ENCODE measurements at regions not wholly inside any gene's neighbourhood (a gene's known extent, or its start where the extent isn't known, plus 50 kb on each side); places are given as distances from the start of the nearest gene placed in this dataset.

GRCh38 chr1:219445864-219446263 lies 167.0 kb downstream of the ZC3H11B start:
- no peaks in the 10 kb centered on the region for H4K20me1 ChIP-seq (ENCODE audit: low read depth, low read length)
- H3K4me3 ChIP-seq (ENCODE audit: insufficient read depth, low read length, poor library complexity, severe bottlenecking) = no peak overlapping the region
- no peaks in the 10 kb centered on the region for H3K9me3 ChIP-seq (ENCODE audit: insufficient read depth, low read length)
- H3K36me3 ChIP-seq (ENCODE audit: low read length) = no peaks in the 10 kb centered on the region
- H3F3A ChIP-seq (ENCODE audit: insufficient read depth) = no peaks in the 10 kb centered on the region
- H3K27ac ChIP-seq (ENCODE audit: low read depth, low read length) = no peak overlapping the region
- no peak overlapping the region for H3K4me2 ChIP-seq (ENCODE audit: low read depth, low read length, poor library complexity, severe bottlenecking)
- H3K79me2 ChIP-seq (ENCODE audit: insufficient read depth, low read length) = no peaks in the 10 kb centered on the region
- no peak overlapping the region for H3K9ac ChIP-seq (ENCODE audit: low read length)
- no peak overlapping the region for H2AFZ ChIP-seq (ENCODE audit: low read depth, low read length, severe bottlenecking)
- H3K9me2 ChIP-seq (replicated peaks; ENCODE audit: insufficient read depth, low read length) = no peaks in the 10 kb centered on the region
- TF ChIP-seq EZH2phosphoT487 (conservative IDR thresholded peaks at IDR 0.05; ENCODE audit: low read length) = no peak
- no peaks in the 10 kb centered on the region for H3K27me3 ChIP-seq (ENCODE audit: low read length)

- Histone ChIP-seq H3K79me2 (ENCODE audit: insufficient read depth, low read length) (no peaks in the 10 kb centered on the region), H3K36me3 (ENCODE audit: low read length) (no peaks in the 10 kb centered on the region), H3K9ac (ENCODE audit: low read length) (no peak overlapping the region), H3K27me3 (ENCODE audit: low read length) (no peaks in the 10 kb centered on the region), H4K20me1 (ENCODE audit: low read depth, low read length) (no peaks in the 10 kb centered on the region), H3F3A (ENCODE audit: insufficient read depth) (no peaks in the 10 kb centered on the region), H3K4me2 (ENCODE audit: low read depth, low read length, poor library complexity, severe bottlenecking) (no peak overlapping the region), H3K9me2 (replicated peaks; ENCODE audit: insufficient read depth, low read length) (no peaks in the 10 kb centered on the region), H3K4me3 (ENCODE audit: insufficient read depth, low read length, poor library complexity, severe bottlenecking) (no peak overlapping the region), H2AFZ (ENCODE audit: low read depth, low read length, severe bottlenecking) (no peak overlapping the region), H3K27ac (ENCODE audit: low read depth, low read length) (no peak overlapping the region), H3K9me3 (ENCODE audit: insufficient read depth, low read length) (no peaks in the 10 kb centered on the region)
- TF ChIP-seq EZH2phosphoT487 (conservative IDR thresholded peaks at IDR 0.05; ENCODE audit: low read length) = no peak
Measured at GRCh38 chr1:219444474-219444873, 168.4 kb downstream of the ZC3H11B start.

- TF ChIP-seq EZH2phosphoT487 (conservative IDR thresholded peaks at IDR 0.05; ENCODE audit: low read length) (no peak), CTCF (IDR thresholded peaks at IDR 0.05; ENCODE audit: insufficient read depth, low read length, poor library complexity, severe bottlenecking) (no peak)
- Histone ChIP-seq H3K4me3 (ENCODE audit: insufficient read depth, low read length, poor library complexity, severe bottlenecking) (no peak overlapping the region), H2AFZ (ENCODE audit: low read depth, low read length, severe bottlenecking) (no peak overlapping the region), H3K9ac (ENCODE audit: low read length) (no peak overlapping the region), H3K9me2 (replicated peaks; ENCODE audit: insufficient read depth, low read length) (no peaks in the 10 kb centered on the region), H3K4me2 (ENCODE audit: low read depth, low read length, poor library complexity, severe bottlenecking) (no peak overlapping the region), H4K20me1 (ENCODE audit: low read depth, low read length) (no peaks in the 10 kb centered on the region), H3F3A (ENCODE audit: insufficient read depth) (no peaks in the 10 kb centered on the region), H3K27ac (ENCODE audit: low read depth, low read length) (no peak overlapping the region), H3K79me2 (ENCODE audit: insufficient read depth, low read length) (no peaks in the 10 kb centered on the region), H3K9me3 (ENCODE audit: insufficient read depth, low read length) (no peaks in the 10 kb centered on the region), H3K36me3 (ENCODE audit: low read length) (no peaks in the 10 kb centered on the region), H3K27me3 (ENCODE audit: low read length) (no peaks in the 10 kb centered on the region)
Measured at GRCh38 chr1:219443763-219444162, 169.1 kb downstream of the ZC3H11B start.

- H4K20me1 ChIP-seq (ENCODE audit: low read depth, low read length) = no peaks in the 10 kb centered on the region
- no peaks in the 10 kb centered on the region for H3K9me3 ChIP-seq (ENCODE audit: insufficient read depth, low read length)
- H3K79me2 ChIP-seq (ENCODE audit: insufficient read depth, low read length) = no peaks in the 10 kb centered on the region
- TF ChIP-seq CTCF (IDR thresholded peaks at IDR 0.05; ENCODE audit: insufficient read depth, low read length, poor library complexity, severe bottlenecking) (no peak), EZH2phosphoT487 (conservative IDR thresholded peaks at IDR 0.05; ENCODE audit: low read length) (no peak)
- no peaks in the 10 kb centered on the region for H3K9me2 ChIP-seq (replicated peaks; ENCODE audit: insufficient read depth, low read length)
- H3K4me3 ChIP-seq (ENCODE audit: insufficient read depth, low read length, poor library complexity, severe bottlenecking) = no peak overlapping the region
- H3K9ac ChIP-seq (ENCODE audit: low read length) = no peak overlapping the region
- no peak overlapping the region for H3K27ac ChIP-seq (ENCODE audit: low read depth, low read length)
- no peak overlapping the region for H3K4me2 ChIP-seq (ENCODE audit: low read depth, low read length, poor library complexity, severe bottlenecking)
- no peak overlapping the region for H2AFZ ChIP-seq (ENCODE audit: low read depth, low read length, severe bottlenecking)
- H3K27me3 ChIP-seq (ENCODE audit: low read length) = no peaks in the 10 kb centered on the region
- H3F3A ChIP-seq (ENCODE audit: insufficient read depth) = no peaks in the 10 kb centered on the region
- no peaks in the 10 kb centered on the region for H3K36me3 ChIP-seq (ENCODE audit: low read length)
Measured at GRCh38 chr1:219442611-219443061, 170.3 kb downstream of the ZC3H11B start.
